PC-3 (cell line): ENCODE measurements at regions not wholly inside any gene's neighbourhood (a gene's known extent, or its start where the extent isn't known, plus 50 kb on each side); places are given as distances from the start of the nearest gene placed in this dataset.

ENCODE experiments used
- ATAC-seq: fragments of 200-7000 bp; cut with Tn5 transposase; 2 replicates; pipeline ENCODE4 v1.9.1; 2020; ENCODE audit warnings: mild to moderate bottlenecking, moderate library complexity
- BruUV-seq: library from RNA; stranded (reverse); fragments of 400-500 nt; replicated peaks from 2 replicates; lab custom pipeline; 2021; lab: Mats Ljungman, UMichigan
- CTCF ChIA-PET: fragments of 300-600 bp; sonication (Branson Sonifier 250); formaldehyde crosslinking; loops from one replicate; lab custom pipeline; 2022; ENCODE audit warnings: antibody characterized with exemption; lab: Charles Lee
- POLR2A ChIA-PET: fragments of 300-600 bp; sonication (Branson Sonifier 250); formaldehyde crosslinking; loops from one replicate; lab custom pipeline; 2022; ENCODE audit warnings: antibody characterized with exemption; ENCODE audit not compliant: unreplicated experiment; lab: Charles Lee
- DNase-seq: peaks from one replicate; pipeline ENCODE4 v3.0.0-alpha.2; 2015
- H2AFZ ChIP-seq: fragments of 300-600 bp; sonication (generic); 2 replicates; pipeline ENCODE4 v1.6.0; 2016; ENCODE audit warnings: antibody characterized with exemption, low read length
- H3F3A ChIP-seq: fragments of 300-600 bp; sonication (generic); one replicate; pipeline ENCODE4 v1.6.0; 2017; ENCODE audit warnings: antibody characterized with exemption, low read length, control low read depth, mild to moderate bottlenecking; ENCODE audit not compliant: unreplicated experiment
- H3K27ac ChIP-seq: fragments of 300-600 bp; sonication (generic); 2 replicates; pipeline ENCODE4 v1.5.1; 2016; ENCODE audit warnings: mild to moderate bottlenecking, low read length
- H3K27me3 ChIP-seq: fragments of 300-600 bp; sonication (generic); 2 replicates; pipeline ENCODE4 v1.6.1; 2016; ENCODE audit warnings: low read length, mixed read lengths
- H3K36me3 ChIP-seq: fragments of 300-600 bp; sonication (generic); 2 replicates; pipeline ENCODE4 v1.6.1; 2016; ENCODE audit warnings: low read depth, mixed run types, low read length, mixed read lengths
- H3K4me1 ChIP-seq: fragments of 300-600 bp; sonication (generic); 2 replicates; pipeline ENCODE4 v1.5.1; 2016; ENCODE audit warnings: low read length; ENCODE audit not compliant: insufficient read depth
- H3K4me2 ChIP-seq: fragments of 300-600 bp; sonication (generic); 2 replicates; pipeline ENCODE4 v1.6.0; 2016; ENCODE audit warnings: low read length
- H3K4me3 ChIP-seq: fragments of 300-600 bp; sonication (generic); 2 replicates; pipeline ENCODE4 v1.5.1; 2016; ENCODE audit warnings: mild to moderate bottlenecking, low read length, mixed read lengths
- H3K79me2 ChIP-seq: fragments of 300-600 bp; sonication (generic); 2 replicates; pipeline ENCODE4 v1.6.1; 2017; ENCODE audit warnings: low read length, mixed read lengths
- H3K9ac ChIP-seq: fragments of 300-600 bp; sonication (generic); 2 replicates; pipeline ENCODE4 v1.6.0; 2016; ENCODE audit warnings: mild to moderate bottlenecking, low read length
- H3K9me2 ChIP-seq: fragments of 300-600 bp; sonication (generic); replicated peaks from 2 replicates; pipeline ENCODE4 v1.6.1; 2016; ENCODE audit warnings: mixed run types, low read length, mixed read lengths
- H3K9me3 ChIP-seq: fragments of 300-600 bp; sonication (generic); 2 replicates; pipeline ENCODE4 v1.6.1; 2016; ENCODE audit warnings: low read length, mixed read lengths
- H4K20me1 ChIP-seq: fragments of 300-600 bp; sonication (generic); 2 replicates; pipeline ENCODE4 v1.6.1; 2016; ENCODE audit warnings: low read length, mixed read lengths
- CTCF ChIP-seq: fragments of 300-600 bp; sonication (generic); conservative IDR thresholded peaks from 2 replicates; pipeline ENCODE4 v1.5.1; 2017; ENCODE audit warnings: antibody characterized with exemption, low read depth, mild to moderate bottlenecking, low read length
- EZH2 ChIP-seq: fragments of 300-600 bp; sonication (generic); IDR thresholded peaks from one replicate; pipeline ENCODE4 v1.6.1; 2017; ENCODE audit warnings: antibody characterized with exemption, mild to moderate bottlenecking, low read length; ENCODE audit not compliant: unreplicated experiment
- EZH2phosphoT487 ChIP-seq: fragments of 300-600 bp; sonication (generic); IDR thresholded peaks from 2 replicates; pipeline ENCODE4 v1.6.1; 2018; ENCODE audit warnings: mild to moderate bottlenecking, antibody characterized with exemption, low read length, borderline replicate concordance
- intact Hi-C: fragments of 100-400 bp; cut with micrococcal nuclease; formaldehyde crosslinking; loops from 2 replicates; pipeline ENCODE4 v1.9.0; 2023

GRCh38 chr6:163679012-163679660 is 264.6 kb downstream of the QKI start:
- ChIA-PET CTCF (no interaction called here), POLR2A (no interaction called here)
- no peak for ATAC-seq
- BruUV-seq = no TSS peak
- Histone ChIP-seq H3K9ac (no peak overlapping the region), H3K4me1 (no peaks in the 10 kb centered on the region), H3K79me2 (no peaks in the 10 kb centered on the region), H3F3A (no peaks in the 10 kb centered on the region), H3K9me2 (no peaks in the 10 kb centered on the region), H3K4me3 (no peak overlapping the region), H3K9me3 (no peaks in the 10 kb centered on the region), H3K4me2 (no peak overlapping the region), H2AFZ (no peak overlapping the region), H3K27me3 (no peaks in the 10 kb centered on the region), H4K20me1 (no peaks in the 10 kb centered on the region), H3K27ac (no peak overlapping the region), H3K36me3 (no peaks in the 10 kb centered on the region)
- TF ChIP-seq EZH2 (no peak), CTCF (no peak), EZH2phosphoT487 (no peak)
- no peak for DNase-seq
- intact Hi-C loops = no loop called here

- TF ChIP-seq EZH2phosphoT487 (no peak), EZH2 (no peak)
- H3K36me3 ChIP-seq = no peaks in the 10 kb centered on the region
- DNase-seq (no peak), ATAC-seq (no peak)
- H3K4me3 ChIP-seq = no peak overlapping the region
- no peaks in the 10 kb centered on the region for H3K4me1 ChIP-seq
- H3K9ac ChIP-seq = no peak overlapping the region
- no peak overlapping the region for H3K4me2 ChIP-seq
- H4K20me1 ChIP-seq = no peaks in the 10 kb centered on the region
- BruUV-seq = no TSS peak
- no peaks in the 10 kb centered on the region for H3F3A ChIP-seq
- H2AFZ ChIP-seq = no peak overlapping the region
- ChIA-PET POLR2A (no interaction called here), CTCF (no interaction called here)
- no peaks in the 10 kb centered on the region; the same call in 1 of the 2 replicates for H3K27me3 ChIP-seq
- no peaks in the 10 kb centered on the region for H3K79me2 ChIP-seq
- H3K27ac ChIP-seq = no peak overlapping the region
- no peaks in the 10 kb centered on the region for H3K9me2 ChIP-seq
- no peaks in the 10 kb centered on the region for H3K9me3 ChIP-seq
- intact Hi-C loops = no loop called here
These were observed 261.1 kb downstream of the QKI start for GRCh38 chr6:163675611-163676010.

- TF ChIP-seq EZH2phosphoT487 (no peak), EZH2 (no peak), CTCF (no peak)
- ATAC-seq = no peak
- Histone ChIP-seq H3K27me3 (peaks cover 9% of the 10 kb centered on the region), H2AFZ (no peak overlapping the region), H3K27ac (no peak overlapping the region), H3K4me3 (no peak overlapping the region), H3K9me2 (no peaks in the 10 kb centered on the region), H3K4me1 (no peaks in the 10 kb centered on the region), H3K9ac (no peak overlapping the region), H3K79me2 (no peaks in the 10 kb centered on the region), H3F3A (no peaks in the 10 kb centered on the region), H4K20me1 (no peaks in the 10 kb centered on the region), H3K4me2 (no peak overlapping the region), H3K9me3 (no peaks in the 10 kb centered on the region), H3K36me3 (no peaks in the 10 kb centered on the region)
- CTCF ChIA-PET = no interaction called here
- no peak for DNase-seq
- intact Hi-C loops = no loop called here
- no TSS peak for BruUV-seq
- POLR2A ChIA-PET = no interaction called here
These were observed 258.2 kb downstream of the QKI start for GRCh38 chr6:163672710-163673109.
